HCT116 (cell line): ENCODE measurements at regions not wholly inside any gene's neighbourhood (a gene's known extent, or its start where the extent isn't known, plus 50 kb on each side); places are given as distances from the start of the nearest gene placed in this dataset.

Experiments
- ATAC-seq: fragments of 200-7000 bp; cut with Tn5 transposase; 2 replicates; pipeline ENCODE4 v1.9.1; 2020; ENCODE audit warnings: mild to moderate bottlenecking, moderate library complexity
- BruUV-seq: library from RNA; stranded (reverse); fragments of 400-500 nt; replicated peaks from 2 replicates; lab custom pipeline; 2021; lab: Mats Ljungman, UMichigan
- CTCF ChIA-PET: fragments of 300-600 bp; sonication (Branson Sonifier 250); formaldehyde crosslinking; loops from one replicate; lab custom pipeline; 2021; ENCODE audit warnings: antibody characterized with exemption; lab: Charles Lee
- POLR2A ChIA-PET: fragments of 300-600, 350-600 bp; sonication (Branson Sonifier 250); formaldehyde crosslinking; loops from one replicate; lab custom pipeline; 2021; ENCODE audit warnings: antibody characterized with exemption; lab: Charles Lee
- RAD21 ChIA-PET, 2 experiments: fragments of 300-600 bp; sonication (Branson Sonifier 250); formaldehyde crosslinking; loops; one replicate each; lab custom pipeline; 2023; ENCODE audit warnings: low total read pairs in 2 of 2; ENCODE audit not compliant: uncharacterized antibody in 2 of 2, unreplicated experiment in 2 of 2, low non-redundant PET in 1 of 2; lab: Charles Lee
- DNase-seq: peaks from one replicate; pipeline ENCODE4 v3.0.0-alpha.2; 2010; ENCODE audit warnings: low read depth, low spot score
- H2AFZ ChIP-seq: fragments of 200-600 bp; shearing (Covaris generic), sonication (generic); 2 replicates; pipeline ENCODE4 v1.6.1; 2017; ENCODE audit warnings: low read depth, mixed run types, mixed read lengths, antibody characterized with exemption, low read length; ENCODE audit not compliant: poor library complexity, severe bottlenecking
- H3K27ac ChIP-seq: 2 replicates; pipeline ENCODE4 v1.5.1; 2012; ENCODE audit warnings: low read depth, low read length
- H3K27me3 ChIP-seq: fragments of 200-600 bp; sonication (generic); 2 replicates; pipeline ENCODE4 v1.6.1; 2016; ENCODE audit warnings: mixed run types, low read length, mixed read lengths; ENCODE audit not compliant: insufficient read depth
- H3K36me3 ChIP-seq, 2 experiments: fragments of 200-500 bp in 1 of 2; fragments of 200-600 bp in 1 of 2; sonication (Bioruptor generic) in 1 of 2; sonication (generic) in 1 of 2; 2 replicates each; pipeline versions ENCODE4 v1.5.1 to v1.6.1; 2014 to 2016; ENCODE audit warnings: low read length in 2 of 2, inconsistent platforms in 1 of 2, mixed read lengths in 1 of 2, mixed run types in 1 of 2; ENCODE audit not compliant: insufficient read depth in 2 of 2, control insufficient read depth in 1 of 2
- H3K4me1 ChIP-seq, 2 experiments: fragments of 200-600 bp in 1 of 2; sonication (generic) in 1 of 2; 2 replicates each; pipeline versions ENCODE4 v1.5.1 to v1.6.1; 2012 to 2017; ENCODE audit warnings: low read length in 2 of 2, inconsistent platforms in 1 of 2, mild to moderate bottlenecking in 1 of 2, mixed read lengths in 1 of 2, mixed run types in 1 of 2, moderate library complexity in 1 of 2; ENCODE audit not compliant: insufficient read depth in 2 of 2, control insufficient read depth in 1 of 2
- H3K4me2 ChIP-seq: fragments of 200-600 bp; sonication (generic); 2 replicates; pipeline ENCODE4 v1.6.1; 2017; ENCODE audit warnings: mixed run types, low read length, mixed read lengths
- H3K4me3 ChIP-seq, 2 experiments: fragments of 200-600 bp in 1 of 2; sonication (generic) in 1 of 2; replicated peaks in 1 of 2; 2 replicates each; pipeline ENCODE4 v1.5.1; 2011 to 2016; ENCODE audit warnings: low read length in 2 of 2, control low read depth in 1 of 2, low read depth in 1 of 2, mild to moderate bottlenecking in 1 of 2, mixed read lengths in 1 of 2, mixed run types in 1 of 2
- H3K79me2 ChIP-seq: fragments of 200-600 bp; sonication (generic); 2 replicates; pipeline ENCODE4 v1.6.1; 2017; ENCODE audit warnings: mild to moderate bottlenecking, mixed run types, low read length, moderate library complexity, mixed read lengths; ENCODE audit not compliant: insufficient read depth
- H3K9ac ChIP-seq: fragments of 200-600 bp; sonication (generic); 2 replicates; pipeline ENCODE4 v1.6.1; 2016; ENCODE audit warnings: low read length, mixed read lengths
- H3K9me2 ChIP-seq: fragments of 200-600 bp; sonication (generic), shearing (Covaris generic); 2 replicates; pipeline ENCODE4 v1.6.1; 2017; ENCODE audit warnings: mixed run types, mild to moderate bottlenecking, moderate library complexity; ENCODE audit not compliant: insufficient read depth
- H3K9me3 ChIP-seq, 2 experiments: fragments of 200-500 bp in 1 of 2; fragments of 200-600 bp in 1 of 2; sonication (Bioruptor generic) in 1 of 2; sonication (generic) in 1 of 2; 2 replicates each; pipeline ENCODE4 v1.6.1; 2014 to 2017; ENCODE audit warnings: low read length in 2 of 2, mixed read lengths in 2 of 2, inconsistent platforms in 1 of 2, low read depth in 1 of 2, mild to moderate bottlenecking in 1 of 2, mixed run types in 1 of 2, moderate library complexity in 1 of 2; ENCODE audit not compliant: control insufficient read depth in 1 of 2, insufficient read depth in 1 of 2
- H4K20me1 ChIP-seq: fragments of 200-600 bp; sonication (generic), shearing (Covaris generic); 2 replicates; pipeline ENCODE4 v1.6.1; 2017; ENCODE audit warnings: mixed run types, mild to moderate bottlenecking, moderate library complexity; ENCODE audit not compliant: insufficient read depth
- CBX3 ChIP-seq: IDR thresholded peaks from 2 replicates; pipeline ENCODE4 v1.6.1; 2012; ENCODE audit warnings: low read depth
- CEBPB ChIP-seq: IDR thresholded peaks from 2 replicates; pipeline ENCODE4 v1.6.1; 2012; ENCODE audit warnings: low read depth
- ELF1 ChIP-seq: IDR thresholded peaks from 2 replicates; pipeline ENCODE4 v1.6.1; 2012; ENCODE audit warnings: low read depth, borderline replicate concordance
- EZH2 ChIP-seq: fragments of 200-600 bp; sonication (generic); IDR thresholded peaks from 2 replicates; pipeline ENCODE4 v1.6.1; 2017; ENCODE audit warnings: antibody characterized with exemption, mixed run types
- EZH2phosphoT487 ChIP-seq: fragments of 200-600 bp; IDR thresholded peaks from 2 replicates; pipeline ENCODE4 v1.6.1; 2018; ENCODE audit warnings: antibody characterized with exemption, borderline replicate concordance
- JUND ChIP-seq: IDR thresholded peaks from 2 replicates; pipeline ENCODE4 v1.6.1; 2012
- POLR2A ChIP-seq: IDR thresholded peaks from 2 replicates; pipeline ENCODE4 v1.7.0; 2011; ENCODE audit warnings: borderline replicate concordance; ENCODE audit not compliant: insufficient read depth, insufficient read length; ENCODE audit errors: extremely low read depth
- POLR2AphosphoS5 ChIP-seq: IDR thresholded peaks from 2 replicates; pipeline ENCODE4 v1.6.1; 2011; ENCODE audit warnings: mild to moderate bottlenecking, low read depth, low read length, moderate library complexity
- RAD21 ChIP-seq: IDR thresholded peaks from 2 replicates; pipeline ENCODE4 v1.6.1; 2012; ENCODE audit warnings: low read depth, mild to moderate bottlenecking
- SP1 ChIP-seq: IDR thresholded peaks from 2 replicates; pipeline ENCODE4 v1.6.1; 2012; ENCODE audit warnings: low read depth
- SRF ChIP-seq: IDR thresholded peaks from 2 replicates; pipeline ENCODE4 v1.6.1; 2012; ENCODE audit warnings: low read depth
- YY1 ChIP-seq: IDR thresholded peaks from 2 replicates; pipeline ENCODE4 v1.6.1; 2011; ENCODE audit warnings: low read length, low read depth, moderate library complexity, mild to moderate bottlenecking; ENCODE audit not compliant: insufficient replicate concordance; ENCODE audit errors: extremely low read depth
- ZFX ChIP-seq: fragments of 450-650 bp; IDR thresholded peaks from 2 replicates; pipeline ENCODE4 v1.6.1; 2017
- ZNF274 ChIP-seq: fragments of 200-500 bp; sonication (Bioruptor generic); IDR thresholded peaks from 2 replicates; pipeline ENCODE4 v1.6.1; 2014; ENCODE audit warnings: mild to moderate bottlenecking, low read depth, low read length, inconsistent platforms
- intact Hi-C: fragments of 100-400 bp; cut with micrococcal nuclease; formaldehyde crosslinking; loops from 2 replicates; pipeline ENCODE4 v1.10.0; 2022
- TF ChIP-seq, protein P1 (sequence below): IDR thresholded peaks from 2 replicates; pipeline ENCODE4 v1.6.1; 2012; ENCODE audit warnings: low read depth
- TF ChIP-seq, protein P2 (sequence below): IDR thresholded peaks from 2 replicates; pipeline ENCODE4 v1.6.1; 2012
- TF ChIP-seq, protein P3 (sequence below): IDR thresholded peaks from 2 replicates; pipeline ENCODE4 v1.6.1; 2011; ENCODE audit warnings: mild to moderate bottlenecking, low read length, moderate library complexity; ENCODE audit not compliant: insufficient replicate concordance; ENCODE audit errors: extremely low read depth
- TF ChIP-seq, protein P4 (sequence below), 3 experiments: fragments of 200-600 bp in 1 of 3; sonication (generic) in 1 of 3; IDR thresholded peaks in 2 of 3; conservative IDR thresholded peaks in 1 of 3; 2 replicates each; pipeline ENCODE4 v1.5.1; 2012 to 2017; ENCODE audit warnings: low read depth in 2 of 3, low read length in 2 of 3, antibody characterized with exemption in 1 of 3, borderline replicate concordance in 1 of 3, control low read depth in 1 of 3, mild to moderate bottlenecking in 1 of 3, mixed read lengths in 1 of 3, mixed run types in 1 of 3, moderate library complexity in 1 of 3; ENCODE audit not compliant: insufficient read depth in 1 of 3
- TF ChIP-seq, protein P5 (sequence below): IDR thresholded peaks from 2 replicates; pipeline ENCODE4 v1.6.1; 2012

DNA sequence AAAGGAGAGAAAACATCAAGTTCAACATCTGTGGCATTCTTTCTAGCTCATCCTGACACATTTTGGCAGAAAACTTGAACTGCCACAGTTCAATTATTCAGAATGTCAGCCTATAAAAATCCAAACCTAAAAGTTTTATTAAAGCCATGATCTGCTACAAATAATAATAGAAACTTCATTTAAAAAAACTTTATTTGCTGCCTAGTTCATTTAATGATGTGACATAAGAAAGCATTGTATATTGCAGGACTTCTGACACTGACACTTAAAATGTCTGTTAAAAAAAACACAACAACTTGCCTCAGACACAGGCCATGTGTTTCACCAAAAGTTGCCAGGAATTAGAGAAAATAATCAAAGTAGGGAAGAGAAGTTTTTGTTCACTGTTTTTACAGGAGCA lies 88.3 kb upstream of the HTR1E start:
- H3K27me3 ChIP-seq, result no peaks in the 10 kb centered on the region
- H3K79me2 ChIP-seq, result no peaks in the 10 kb centered on the region
- no peak overlapping the region for H3K4me3 ChIP-seq
- no peak overlapping the region for H3K4me2 ChIP-seq
- H3K9me3 ChIP-seq, result no peaks in the 10 kb centered on the region
- POLR2A ChIA-PET, result no interaction called here
- RAD21 ChIA-PET, result no interaction called here
- intact Hi-C loops, result no loop called here
- CTCF ChIA-PET, result no interaction called here
- no peak overlapping the region for H2AFZ ChIP-seq
- no peaks in the 10 kb centered on the region for H3K9me2 ChIP-seq
- no peaks in the 10 kb centered on the region for H4K20me1 ChIP-seq
- no peak overlapping the region for H3K9ac ChIP-seq
- H3K36me3 ChIP-seq, result no peaks in the 10 kb centered on the region
- no peak for ATAC-seq
- no peak for TF ChIP-seq ZFX
- no peak for TF ChIP-seq POLR2A
- TF ChIP-seq CBX3, result no peak
- TF ChIP-seq, protein P1, sequence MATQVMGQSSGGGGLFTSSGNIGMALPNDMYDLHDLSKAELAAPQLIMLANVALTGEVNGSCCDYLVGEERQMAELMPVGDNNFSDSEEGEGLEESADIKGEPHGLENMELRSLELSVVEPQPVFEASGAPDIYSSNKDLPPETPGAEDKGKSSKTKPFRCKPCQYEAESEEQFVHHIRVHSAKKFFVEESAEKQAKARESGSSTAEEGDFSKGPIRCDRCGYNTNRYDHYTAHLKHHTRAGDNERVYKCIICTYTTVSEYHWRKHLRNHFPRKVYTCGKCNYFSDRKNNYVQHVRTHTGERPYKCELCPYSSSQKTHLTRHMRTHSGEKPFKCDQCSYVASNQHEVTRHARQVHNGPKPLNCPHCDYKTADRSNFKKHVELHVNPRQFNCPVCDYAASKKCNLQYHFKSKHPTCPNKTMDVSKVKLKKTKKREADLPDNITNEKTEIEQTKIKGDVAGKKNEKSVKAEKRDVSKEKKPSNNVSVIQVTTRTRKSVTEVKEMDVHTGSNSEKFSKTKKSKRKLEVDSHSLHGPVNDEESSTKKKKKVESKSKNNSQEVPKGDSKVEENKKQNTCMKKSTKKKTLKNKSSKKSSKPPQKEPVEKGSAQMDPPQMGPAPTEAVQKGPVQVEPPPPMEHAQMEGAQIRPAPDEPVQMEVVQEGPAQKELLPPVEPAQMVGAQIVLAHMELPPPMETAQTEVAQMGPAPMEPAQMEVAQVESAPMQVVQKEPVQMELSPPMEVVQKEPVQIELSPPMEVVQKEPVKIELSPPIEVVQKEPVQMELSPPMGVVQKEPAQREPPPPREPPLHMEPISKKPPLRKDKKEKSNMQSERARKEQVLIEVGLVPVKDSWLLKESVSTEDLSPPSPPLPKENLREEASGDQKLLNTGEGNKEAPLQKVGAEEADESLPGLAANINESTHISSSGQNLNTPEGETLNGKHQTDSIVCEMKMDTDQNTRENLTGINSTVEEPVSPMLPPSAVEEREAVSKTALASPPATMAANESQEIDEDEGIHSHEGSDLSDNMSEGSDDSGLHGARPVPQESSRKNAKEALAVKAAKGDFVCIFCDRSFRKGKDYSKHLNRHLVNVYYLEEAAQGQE, result no peak
- TF ChIP-seq, protein P2, sequence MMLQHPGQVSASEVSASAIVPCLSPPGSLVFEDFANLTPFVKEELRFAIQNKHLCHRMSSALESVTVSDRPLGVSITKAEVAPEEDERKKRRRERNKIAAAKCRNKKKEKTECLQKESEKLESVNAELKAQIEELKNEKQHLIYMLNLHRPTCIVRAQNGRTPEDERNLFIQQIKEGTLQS, result no peak
- TF ChIP-seq, protein P3, sequence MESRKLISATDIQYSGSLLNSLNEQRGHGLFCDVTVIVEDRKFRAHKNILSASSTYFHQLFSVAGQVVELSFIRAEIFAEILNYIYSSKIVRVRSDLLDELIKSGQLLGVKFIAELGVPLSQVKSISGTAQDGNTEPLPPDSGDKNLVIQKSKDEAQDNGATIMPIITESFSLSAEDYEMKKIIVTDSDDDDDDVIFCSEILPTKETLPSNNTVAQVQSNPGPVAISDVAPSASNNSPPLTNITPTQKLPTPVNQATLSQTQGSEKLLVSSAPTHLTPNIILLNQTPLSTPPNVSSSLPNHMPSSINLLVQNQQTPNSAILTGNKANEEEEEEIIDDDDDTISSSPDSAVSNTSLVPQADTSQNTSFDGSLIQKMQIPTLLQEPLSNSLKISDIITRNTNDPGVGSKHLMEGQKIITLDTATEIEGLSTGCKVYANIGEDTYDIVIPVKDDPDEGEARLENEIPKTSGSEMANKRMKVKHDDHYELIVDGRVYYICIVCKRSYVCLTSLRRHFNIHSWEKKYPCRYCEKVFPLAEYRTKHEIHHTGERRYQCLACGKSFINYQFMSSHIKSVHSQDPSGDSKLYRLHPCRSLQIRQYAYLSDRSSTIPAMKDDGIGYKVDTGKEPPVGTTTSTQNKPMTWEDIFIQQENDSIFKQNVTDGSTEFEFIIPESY, result no peak
- TF ChIP-seq EZH2, result no peak
- TF ChIP-seq, protein P4, sequence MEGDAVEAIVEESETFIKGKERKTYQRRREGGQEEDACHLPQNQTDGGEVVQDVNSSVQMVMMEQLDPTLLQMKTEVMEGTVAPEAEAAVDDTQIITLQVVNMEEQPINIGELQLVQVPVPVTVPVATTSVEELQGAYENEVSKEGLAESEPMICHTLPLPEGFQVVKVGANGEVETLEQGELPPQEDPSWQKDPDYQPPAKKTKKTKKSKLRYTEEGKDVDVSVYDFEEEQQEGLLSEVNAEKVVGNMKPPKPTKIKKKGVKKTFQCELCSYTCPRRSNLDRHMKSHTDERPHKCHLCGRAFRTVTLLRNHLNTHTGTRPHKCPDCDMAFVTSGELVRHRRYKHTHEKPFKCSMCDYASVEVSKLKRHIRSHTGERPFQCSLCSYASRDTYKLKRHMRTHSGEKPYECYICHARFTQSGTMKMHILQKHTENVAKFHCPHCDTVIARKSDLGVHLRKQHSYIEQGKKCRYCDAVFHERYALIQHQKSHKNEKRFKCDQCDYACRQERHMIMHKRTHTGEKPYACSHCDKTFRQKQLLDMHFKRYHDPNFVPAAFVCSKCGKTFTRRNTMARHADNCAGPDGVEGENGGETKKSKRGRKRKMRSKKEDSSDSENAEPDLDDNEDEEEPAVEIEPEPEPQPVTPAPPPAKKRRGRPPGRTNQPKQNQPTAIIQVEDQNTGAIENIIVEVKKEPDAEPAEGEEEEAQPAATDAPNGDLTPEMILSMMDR (IDR thresholded peaks at IDR 0.05 in 2 of 3, conservative IDR thresholded peaks at IDR 0.05 in 1 of 3; ENCODE audit: borderline replicate concordance in 1 of 3, insufficient read depth in 1 of 3, low read depth in 2 of 3, low read length in 2 of 3), result no peak
- no peak for TF ChIP-seq RAD21
- TF ChIP-seq SP1, result no peak
- TF ChIP-seq JUND, result no peak
- TF ChIP-seq EZH2phosphoT487, result no peak
- no peak for TF ChIP-seq POLR2AphosphoS5
- no peak for TF ChIP-seq ELF1
- no peak for TF ChIP-seq YY1
- TF ChIP-seq CEBPB, result no peak
- no peak for TF ChIP-seq SRF
- no peak for TF ChIP-seq ZNF274
- TF ChIP-seq, protein P5, sequence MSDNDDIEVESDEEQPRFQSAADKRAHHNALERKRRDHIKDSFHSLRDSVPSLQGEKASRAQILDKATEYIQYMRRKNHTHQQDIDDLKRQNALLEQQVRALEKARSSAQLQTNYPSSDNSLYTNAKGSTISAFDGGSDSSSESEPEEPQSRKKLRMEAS, result no peak
- TF ChIP-seq, all 23 proteins: peak for 0
- Histone ChIP-seq H3K4me1 (no peaks in the 10 kb centered on the region), H3K27ac (no peak overlapping the region)
- BruUV-seq, result no TSS peak
- no peak for DNase-seq
